Tibial nerve (tissue), 4 donors: ENCODE measurements at regions not wholly inside any gene's neighbourhood (a gene's known extent, or its start where the extent isn't known, plus 50 kb on each side); places are given as distances from the start of the nearest gene placed in this dataset.

Experiments used
- DNase-seq, 2 donors: peaks; one replicate each; pipeline ENCODE4 v3.0.0-alpha.2; 2019; ENCODE audit warnings: low spot score in 2 of 2
- H3K27ac ChIP-seq, 4 donors: fragments of 200-600 bp; sonication (generic) in 3 of 4; one replicate each; pipeline ENCODE4 v1.5.1; 2017 to 2019; ENCODE audit warnings: mild to moderate bottlenecking in 1 of 4
- H3K27me3 ChIP-seq, 2 donors: fragments of 200-600 bp; sonication (generic) in 1 of 2; one replicate each; pipeline versions ENCODE4 v1.5.1 to v1.6.0; 2017 to 2019
- H3K36me3 ChIP-seq, 3 donors: fragments of 200-600 bp; sonication (generic); one replicate each; pipeline ENCODE4 v1.5.1; 2018 to 2019
- H3K4me1 ChIP-seq, 4 donors: fragments of 200-600 bp; sonication (generic) in 3 of 4; one replicate each; pipeline ENCODE4 v1.5.1; 2017 to 2019
- H3K4me3 ChIP-seq, 4 donors: fragments of 200-600 bp; sonication (generic) in 3 of 4; one replicate each; pipeline ENCODE4 v1.5.1; 2017 to 2019; ENCODE audit warnings: mild to moderate bottlenecking in 1 of 4, moderate library complexity in 1 of 4
- H3K9me3 ChIP-seq, 4 donors: fragments of 200-600 bp; sonication (generic) in 3 of 4; one replicate each; pipeline ENCODE4 v1.5.1; 2017 to 2019
- CTCF ChIP-seq, 5 experiments: fragments of 200-600 bp in 3 of 5; fragments of 450-650 bp in 2 of 5; sonication (generic) in 3 of 5; IDR thresholded peaks; one replicate each; pipeline ENCODE4 v1.5.1; 2016 to 2019; ENCODE audit warnings: antibody characterized with exemption in 5 of 5, mild to moderate bottlenecking in 3 of 5, moderate library complexity in 2 of 5
- EP300 ChIP-seq, 2 donors: sonication (generic); formaldehyde crosslinking; IDR thresholded peaks; one replicate each; pipeline ENCODE4 v1.6.1; 2017; ENCODE audit warnings: antibody characterized with exemption in 2 of 2, mild to moderate bottlenecking in 1 of 2
- POLR2A ChIP-seq, 2 donors: fragments of 450-650 bp; IDR thresholded peaks; one replicate each; pipeline ENCODE4 v1.6.1; 2017; ENCODE audit warnings: antibody characterized with exemption in 2 of 2, mild to moderate bottlenecking in 2 of 2, moderate library complexity in 2 of 2
- WGBS, 2 donors: methylation state at CpG; one replicate each; pipeline ENCODE4 v1.1.5; 2018; 5-methylcytosine and 5-hydroxymethylcytosine counted together

- H3K36me3 ChIP-seq = no peaks in the 10 kb centered on the region
- TF ChIP-seq CTCF (IDR thresholded peaks at IDR 0.05) (no peak), POLR2A (IDR thresholded peaks at IDR 0.05) (no peak), EP300 (IDR thresholded peaks at IDR 0.05) (no peak)
- H3K4me3 ChIP-seq = no peak overlapping the region
- H3K9me3 ChIP-seq = no peaks in the 10 kb centered on the region
- no peaks in the 10 kb centered on the region for H3K27me3 ChIP-seq
- peaks cover 0 to 7% (median 0%) of the 10 kb centered on the region in 4 donors for H3K4me1 ChIP-seq
- 91 to 95% methylated on average over 20 of the region's 20 CpGs for WGBS, 2 donors
- H3K27ac ChIP-seq = no peak overlapping the region
- DNase-seq = no peak
Observed at GRCh38 chr9:88220652-88221051, 82.4 kb upstream of the SPATA31C2 start.

GRCh38 chr9:88219601-88220000 lies 81.3 kb upstream of the SPATA31C2 start:
- 55 to 65% methylated on average over 4 of the region's 4 CpGs for WGBS, 2 donors
- TF ChIP-seq EP300 (IDR thresholded peaks at IDR 0.05) = peak in 1 of 2 donors; percentile 22
- TF ChIP-seq POLR2A (IDR thresholded peaks at IDR 0.05) = no peak
- Histone ChIP-seq H3K4me3 (no peak overlapping the region), H3K27me3 (no peaks in the 10 kb centered on the region), H3K4me1 (peaks cover 0 to 7% (median 0%) of the 10 kb centered on the region in 4 donors), H3K27ac (no peak overlapping the region), H3K36me3 (no peaks in the 10 kb centered on the region), H3K9me3 (no peaks in the 10 kb centered on the region)
- peak in 1 of 2 donors; percentile 43 for DNase-seq

- no peak for TF ChIP-seq POLR2A (IDR thresholded peaks at IDR 0.05)
- no peak for TF ChIP-seq CTCF (IDR thresholded peaks at IDR 0.05)
- no peak for TF ChIP-seq EP300 (IDR thresholded peaks at IDR 0.05)
- no peak overlapping the region for H3K4me3 ChIP-seq
- no peaks in the 10 kb centered on the region for H3K27me3 ChIP-seq
- H3K27ac ChIP-seq = no peak overlapping the region
- H3K4me1 ChIP-seq = peaks cover 0 to 7% (median 0%) of the 10 kb centered on the region in 4 donors
- WGBS, 2 donors = 57 to 61% methylated on average over 3 of the region's 3 CpGs
- H3K9me3 ChIP-seq = peaks cover 0 to 4% (median 0%) of the 10 kb centered on the region in 4 donors
- no peak for DNase-seq
- no peaks in the 10 kb centered on the region for H3K36me3 ChIP-seq
Observed at GRCh38 chr9:88218726-88219125, 80.5 kb upstream of the SPATA31C2 start.

- no peaks in the 10 kb centered on the region for H3K36me3 ChIP-seq
- H3K4me1 ChIP-seq = peaks cover 0 to 4% (median 0%) of the 10 kb centered on the region in 4 donors
- TF ChIP-seq EP300 (IDR thresholded peaks at IDR 0.05) (no peak), POLR2A (IDR thresholded peaks at IDR 0.05) (no peak)
Observed at GRCh38 chr9:88216126-88216995, 78.1 kb upstream of the SPATA31C2 start.

GRCh38 chr9:88215196-88216125 lies 77.2 kb upstream of the SPATA31C2 start:
- 58 to 59% methylated on average over 10 of the region's 10 CpGs for WGBS, 2 donors
- H3K4me1 ChIP-seq = no peaks in the 10 kb centered on the region
- no peak for DNase-seq
- no peaks in the 10 kb centered on the region for H3K27me3 ChIP-seq
- H3K9me3 ChIP-seq = peaks cover 0 to 8% (median 0%) of the 10 kb centered on the region in 4 donors
- H3K27ac ChIP-seq = no peak overlapping the region
- H3K4me3 ChIP-seq = no peak overlapping the region
- TF ChIP-seq CTCF (IDR thresholded peaks at IDR 0.05) (no peak), POLR2A (IDR thresholded peaks at IDR 0.05) (no peak), EP300 (IDR thresholded peaks at IDR 0.05) (no peak)
- H3K36me3 ChIP-seq = no peaks in the 10 kb centered on the region

More at GRCh38 chr9:88216126-88216995, 78.1 kb upstream of the SPATA31C2 start:
- no peak overlapping the region for H3K4me3 ChIP-seq
- H3K27ac ChIP-seq = no peak overlapping the region
- no peak for DNase-seq
- H3K9me3 ChIP-seq = peaks cover 0 to 8% (median 0%) of the 10 kb centered on the region in 4 donors
- no peaks in the 10 kb centered on the region for H3K27me3 ChIP-seq
- WGBS, 2 donors = 85 to 86% methylated on average over 29 of the region's 29 CpGs
